Panc1 (cell line): ENCODE measurements at regions not wholly inside any gene's neighbourhood (a gene's known extent, or its start where the extent isn't known, plus 50 kb on each side); places are given as distances from the start of the nearest gene placed in this dataset.

Source experiments
- ATAC-seq: fragments of 200-7000 bp; cut with Tn5 transposase; 2 replicates; pipeline ENCODE4 v1.9.1; 2020; ENCODE audit warnings: mild to moderate bottlenecking, moderate library complexity
- BruUV-seq: library from RNA; stranded (reverse); fragments of 400-500 nt; replicated peaks from 2 replicates; lab custom pipeline; 2021; lab: Mats Ljungman, UMichigan
- CTCF ChIA-PET: fragments of 300-600 bp; sonication (Branson Sonifier 250); formaldehyde crosslinking; loops from one replicate; lab custom pipeline; 2022; ENCODE audit warnings: antibody characterized with exemption; lab: Charles Lee
- POLR2A ChIA-PET: fragments of 300-600 bp; sonication (Branson Sonifier 250); formaldehyde crosslinking; loops from one replicate; lab custom pipeline; 2022; ENCODE audit warnings: antibody characterized with exemption; lab: Charles Lee
- DNase-seq: peaks from one replicate; pipeline ENCODE4 v3.0.0-alpha.2; 2010; ENCODE audit warnings: low read depth, low spot score
- H3K27ac ChIP-seq: 2 replicates; pipeline ENCODE4 v1.5.1; 2011; ENCODE audit warnings: mild to moderate bottlenecking, low read length, inconsistent platforms
- H3K27me3 ChIP-seq: fragments of 200-500 bp; sonication (Bioruptor generic); 2 replicates; pipeline ENCODE4 v1.6.0; 2014; ENCODE audit warnings: low read length, inconsistent platforms; ENCODE audit not compliant: control insufficient read depth, insufficient read depth
- H3K36me3 ChIP-seq: fragments of 200-500 bp; sonication (Bioruptor generic); 2 replicates; pipeline ENCODE4 v1.5.1; 2014; ENCODE audit warnings: inconsistent platforms, mild to moderate bottlenecking, low read length, moderate library complexity; ENCODE audit not compliant: control insufficient read depth, insufficient read depth
- H3K4me1 ChIP-seq: 2 replicates; pipeline ENCODE4 v1.5.1; 2011; ENCODE audit warnings: inconsistent platforms, mild to moderate bottlenecking, low read length, moderate library complexity; ENCODE audit not compliant: control insufficient read depth, insufficient read depth
- H3K4me3 ChIP-seq, 2 experiments: 2 replicates each; pipeline ENCODE4 v1.5.1; 2011 to 2012; ENCODE audit warnings: low read depth in 2 of 2, low read length in 2 of 2, mild to moderate bottlenecking in 2 of 2, inconsistent platforms in 1 of 2, moderate library complexity in 1 of 2
- H3K9me3 ChIP-seq: fragments of 200-500 bp; sonication (Bioruptor generic); 2 replicates; pipeline ENCODE4 v1.5.1; 2014; ENCODE audit warnings: low read depth, mild to moderate bottlenecking, inconsistent platforms, low read length, moderate library complexity; ENCODE audit not compliant: control insufficient read depth, insufficient read depth
- CTCF ChIP-seq: fragments of 450-650 bp; IDR thresholded peaks from 2 replicates; pipeline ENCODE4 v1.5.1; 2017; ENCODE audit warnings: mild to moderate bottlenecking
- POLR2AphosphoS5 ChIP-seq: IDR thresholded peaks from 2 replicates; pipeline ENCODE4 v1.6.1; 2012; ENCODE audit warnings: mild to moderate bottlenecking, low read depth, low read length, moderate library complexity
- REST ChIP-seq, 2 experiments: IDR thresholded peaks; 2 replicates each; pipeline ENCODE4 v1.6.1; 2011 to 2012; ENCODE audit warnings: low read depth in 2 of 2, control low read depth in 1 of 2, low read length in 1 of 2, mild to moderate bottlenecking in 1 of 2, moderate library complexity in 1 of 2; ENCODE audit not compliant: insufficient read depth in 1 of 2
- SIN3A ChIP-seq: IDR thresholded peaks from 2 replicates; pipeline ENCODE4 v1.6.1; 2012; ENCODE audit warnings: low read depth, mild to moderate bottlenecking, low read length, moderate library complexity, borderline replicate concordance; ENCODE audit not compliant: insufficient read depth
- TCF7L2 ChIP-seq: IDR thresholded peaks from 2 replicates; pipeline ENCODE4 v1.6.1; 2011; ENCODE audit warnings: mild to moderate bottlenecking, low read depth, low read length, inconsistent platforms
- in situ Hi-C: cut with HindIII; loops from 2 replicates; pipeline ENCODE4 v1.10.0; 2016; ENCODE audit warnings: low sequenced_read_pairs, low pct_unique_long_range_greater_than_20kb
- intact Hi-C: fragments of 100-400 bp; cut with micrococcal nuclease; formaldehyde crosslinking; loops from one replicate; pipeline ENCODE4 v1.10.0; 2022; ENCODE audit not compliant: unreplicated experiment

DNA sequence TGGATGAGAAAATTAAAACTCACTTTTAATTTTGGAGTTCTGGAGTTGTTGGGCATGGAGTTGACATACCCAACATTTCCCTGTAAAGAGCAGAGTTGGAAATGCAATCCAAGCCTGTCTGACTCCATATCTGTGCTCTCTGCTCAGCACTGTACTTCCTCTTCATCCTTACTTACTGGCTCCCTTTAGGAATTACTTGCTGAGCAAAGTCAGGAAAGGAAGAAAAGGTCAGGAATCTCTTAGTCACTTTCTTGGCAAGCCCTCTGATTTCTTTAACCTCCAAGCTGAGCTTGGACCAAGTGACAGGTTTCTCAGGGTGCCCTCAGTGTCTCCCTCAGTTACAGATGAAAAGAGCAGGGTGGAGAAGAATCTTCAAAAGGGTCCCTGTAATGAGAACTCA lies 501.5 kb downstream of the ZIC3 start:
- DNase-seq (no peak), ATAC-seq (no peak)
- Histone ChIP-seq H3K27me3 (no peaks in the 10 kb centered on the region), H3K36me3 (no peaks in the 10 kb centered on the region), H3K9me3 (no peaks in the 10 kb centered on the region), H3K4me3 (no peak overlapping the region), H3K27ac (no peak overlapping the region), H3K4me1 (no peaks in the 10 kb centered on the region)
- BruUV-seq = no TSS peak
- no peak for TF ChIP-seq SIN3A
- no peak for TF ChIP-seq POLR2AphosphoS5
- ChIA-PET CTCF (no interaction called here), POLR2A (no interaction called here)
- intact Hi-C loops = no loop called here
- in situ Hi-C loops = no loop called here

- Histone ChIP-seq H3K36me3 (no peaks in the 10 kb centered on the region), H3K4me3 (no peak overlapping the region), H3K9me3 (no peaks in the 10 kb centered on the region), H3K27me3 (no peaks in the 10 kb centered on the region), H3K27ac (no peak overlapping the region), H3K4me1 (no peaks in the 10 kb centered on the region)
- CTCF ChIA-PET = no interaction called here
- TF ChIP-seq POLR2AphosphoS5 (no peak), CTCF (no peak)
- no TSS peak for BruUV-seq
- intact Hi-C loops = no loop called here
- POLR2A ChIA-PET = no interaction called here
- ATAC-seq = no peak
- in situ Hi-C loops = no loop called here
- no peak for DNase-seq
Observed at GRCh38 chrX:138073626-138074025, 507.7 kb downstream of the ZIC3 start.

DNA sequence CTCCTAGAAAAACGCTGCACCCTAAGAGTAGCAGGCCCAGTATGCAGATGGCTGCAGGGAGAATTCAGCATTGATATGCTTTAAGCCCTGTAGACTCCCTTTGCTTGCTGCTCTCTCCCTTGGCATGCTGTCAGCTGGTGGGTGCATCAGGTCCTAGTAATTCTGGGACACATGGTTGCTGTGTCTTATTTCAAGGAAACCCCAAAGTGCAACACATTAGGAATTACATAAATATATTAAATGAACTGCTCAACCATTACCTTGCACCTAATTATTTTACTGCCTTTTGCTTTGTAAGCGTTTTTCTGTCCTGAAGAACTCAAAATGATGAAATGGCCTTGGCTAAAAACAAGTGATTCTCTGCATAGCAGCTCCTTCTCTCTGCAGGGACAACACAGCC lies 516.3 kb downstream of the ZIC3 start:
- ChIA-PET CTCF (no interaction called here), POLR2A (no interaction called here)
- no TSS peak for BruUV-seq
- Histone ChIP-seq H3K36me3 (no peaks in the 10 kb centered on the region), H3K4me1 (no peaks in the 10 kb centered on the region), H3K27me3 (no peaks in the 10 kb centered on the region), H3K27ac (no peak overlapping the region), H3K9me3 (no peaks in the 10 kb centered on the region), H3K4me3 (no peak overlapping the region)
- intact Hi-C loops = no loop called here
- in situ Hi-C loops = no loop called here
- TF ChIP-seq SIN3A (no peak), REST (IDR thresholded peaks at IDR 0.05; ENCODE audit: insufficient read depth in 1 of 2, low read depth in 2 of 2, low read length in 1 of 2) (no peak), CTCF (no peak), TCF7L2 (no peak), POLR2AphosphoS5 (no peak)
- no peak for DNase-seq
- no peak for ATAC-seq
